MM.1S (cell line): ENCODE measurements at regions not wholly inside any gene's neighbourhood (a gene's known extent, or its start where the extent isn't known, plus 50 kb on each side); places are given as distances from the start of the nearest gene placed in this dataset.

Experiments
- DNase-seq: peaks from one replicate; pipeline ENCODE4 v3.0.0-alpha.2; 2015
- H2AFZ ChIP-seq: fragments of 300-600 bp; sonication (generic); 2 replicates; pipeline ENCODE4 v1.6.0; 2016; ENCODE audit warnings: antibody characterized with exemption, low read length
- H3F3A ChIP-seq: fragments of 300-600 bp; sonication (generic); 2 replicates; pipeline ENCODE4 v1.6.1; 2016; ENCODE audit warnings: mild to moderate bottlenecking, antibody characterized with exemption, low read length, moderate library complexity, mixed read lengths; ENCODE audit not compliant: insufficient read depth
- H3K27ac ChIP-seq: fragments of 300-600 bp; sonication (generic); 2 replicates; pipeline ENCODE4 v1.5.1; 2016; ENCODE audit warnings: mild to moderate bottlenecking, low read length
- H3K27me3 ChIP-seq: fragments of 300-600 bp; sonication (generic); replicated peaks from 2 replicates; pipeline ENCODE4 v1.6.0; 2016; ENCODE audit warnings: low read length; ENCODE audit not compliant: insufficient read depth
- H3K36me3 ChIP-seq: fragments of 300-600 bp; sonication (generic); replicated peaks from 2 replicates; pipeline ENCODE4 v1.6.1; 2016; ENCODE audit warnings: mild to moderate bottlenecking, low read length, mixed read lengths; ENCODE audit not compliant: insufficient read depth
- H3K4me1 ChIP-seq: fragments of 300-600 bp; sonication (generic); 2 replicates; pipeline ENCODE4 v1.6.1; 2016; ENCODE audit warnings: low read length, mixed read lengths
- H3K4me2 ChIP-seq: fragments of 300-600 bp; sonication (generic); 2 replicates; pipeline ENCODE4 v1.6.0; 2016; ENCODE audit warnings: low read depth, low read length
- H3K4me3 ChIP-seq: fragments of 300-600 bp; sonication (generic); 2 replicates; pipeline ENCODE4 v1.5.1; 2016; ENCODE audit warnings: low read length, mixed read lengths
- H3K79me2 ChIP-seq: fragments of 300-600 bp; sonication (generic); 2 replicates; pipeline ENCODE4 v1.6.1; 2016; ENCODE audit warnings: mixed run types, low read length, mixed read lengths
- H3K9ac ChIP-seq: fragments of 300-600 bp; sonication (generic); 2 replicates; pipeline ENCODE4 v1.6.1; 2016; ENCODE audit warnings: low read length, mixed read lengths
- H3K9me2 ChIP-seq: fragments of 300-600 bp; sonication (generic); replicated peaks from 2 replicates; pipeline ENCODE4 v1.6.1; 2016; ENCODE audit warnings: mild to moderate bottlenecking, low read length, mixed read lengths; ENCODE audit not compliant: insufficient read depth
- H3K9me3 ChIP-seq: fragments of 300-600 bp; sonication (generic); replicated peaks from 2 replicates; pipeline ENCODE4 v1.6.1; 2016; ENCODE audit warnings: mild to moderate bottlenecking, low read length, mixed read lengths; ENCODE audit not compliant: insufficient read depth
- H4K20me1 ChIP-seq: fragments of 300-600 bp; sonication (generic); 2 replicates; pipeline ENCODE4 v1.6.1; 2016; ENCODE audit warnings: mild to moderate bottlenecking, low read length, moderate library complexity, mixed read lengths; ENCODE audit not compliant: insufficient read depth
- EZH2 ChIP-seq: fragments of 300-600 bp; sonication (generic); optimal IDR thresholded peaks from 2 replicates; pipeline ENCODE3; 2017; ENCODE audit warnings: low read depth, mild to moderate bottlenecking, antibody characterized with exemption, low read length, mixed read lengths
- EZH2phosphoT487 ChIP-seq: fragments of 300-600 bp; sonication (generic); IDR thresholded peaks from 2 replicates; pipeline ENCODE4 v1.6.1; 2018; ENCODE audit warnings: antibody characterized with exemption, low read length
- TF ChIP-seq, protein P1 (sequence below): fragments of 300-600 bp; sonication (generic); IDR thresholded peaks from 2 replicates; pipeline ENCODE4 v1.5.1; 2016; ENCODE audit warnings: antibody characterized with exemption, low read length, mixed read lengths

- no peaks in the 10 kb centered on the region for H3K79me2 ChIP-seq
- TF ChIP-seq EZH2phosphoT487 (no peak), EZH2 (no peak)
- TF ChIP-seq, protein P1, sequence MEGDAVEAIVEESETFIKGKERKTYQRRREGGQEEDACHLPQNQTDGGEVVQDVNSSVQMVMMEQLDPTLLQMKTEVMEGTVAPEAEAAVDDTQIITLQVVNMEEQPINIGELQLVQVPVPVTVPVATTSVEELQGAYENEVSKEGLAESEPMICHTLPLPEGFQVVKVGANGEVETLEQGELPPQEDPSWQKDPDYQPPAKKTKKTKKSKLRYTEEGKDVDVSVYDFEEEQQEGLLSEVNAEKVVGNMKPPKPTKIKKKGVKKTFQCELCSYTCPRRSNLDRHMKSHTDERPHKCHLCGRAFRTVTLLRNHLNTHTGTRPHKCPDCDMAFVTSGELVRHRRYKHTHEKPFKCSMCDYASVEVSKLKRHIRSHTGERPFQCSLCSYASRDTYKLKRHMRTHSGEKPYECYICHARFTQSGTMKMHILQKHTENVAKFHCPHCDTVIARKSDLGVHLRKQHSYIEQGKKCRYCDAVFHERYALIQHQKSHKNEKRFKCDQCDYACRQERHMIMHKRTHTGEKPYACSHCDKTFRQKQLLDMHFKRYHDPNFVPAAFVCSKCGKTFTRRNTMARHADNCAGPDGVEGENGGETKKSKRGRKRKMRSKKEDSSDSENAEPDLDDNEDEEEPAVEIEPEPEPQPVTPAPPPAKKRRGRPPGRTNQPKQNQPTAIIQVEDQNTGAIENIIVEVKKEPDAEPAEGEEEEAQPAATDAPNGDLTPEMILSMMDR, result no peak
- H3K27me3 ChIP-seq, result no peaks in the 10 kb centered on the region
- DNase-seq, result no peak
- no peak overlapping the region for H3K9ac ChIP-seq
- H2AFZ ChIP-seq, result no peak overlapping the region
- no peaks in the 10 kb centered on the region for H3K9me3 ChIP-seq
- H3K9me2 ChIP-seq, result no peaks in the 10 kb centered on the region
- no peak overlapping the region for H3K4me2 ChIP-seq
- no peaks in the 10 kb centered on the region for H3F3A ChIP-seq
- H3K36me3 ChIP-seq, result no peaks in the 10 kb centered on the region
- no peak overlapping the region for H3K4me3 ChIP-seq
- H3K4me1 ChIP-seq, result no peaks in the 10 kb centered on the region
- H4K20me1 ChIP-seq, result no peaks in the 10 kb centered on the region
- H3K27ac ChIP-seq, result no peak overlapping the region
Measured at GRCh38 chr2:106649306-106649705, 162.1 kb downstream of the CD8B2 start.

- Histone ChIP-seq H2AFZ (no peak overlapping the region), H3K27me3 (no peaks in the 10 kb centered on the region), H3K9me3 (no peaks in the 10 kb centered on the region), H3F3A (no peaks in the 10 kb centered on the region), H3K4me2 (no peak overlapping the region), H3K9ac (no peak overlapping the region), H3K9me2 (no peaks in the 10 kb centered on the region), H3K4me3 (no peak overlapping the region), H3K27ac (no peak overlapping the region), H4K20me1 (no peaks in the 10 kb centered on the region), H3K4me1 (no peaks in the 10 kb centered on the region), H3K36me3 (no peaks in the 10 kb centered on the region), H3K79me2 (no peaks in the 10 kb centered on the region)
- TF ChIP-seq EZH2, result no peak
- no peak for TF ChIP-seq EZH2phosphoT487
- TF ChIP-seq, protein P1, result no peak
- no peak for DNase-seq
Measured at GRCh38 chr2:106653465-106653864, 166.3 kb downstream of the CD8B2 start.

DNA sequence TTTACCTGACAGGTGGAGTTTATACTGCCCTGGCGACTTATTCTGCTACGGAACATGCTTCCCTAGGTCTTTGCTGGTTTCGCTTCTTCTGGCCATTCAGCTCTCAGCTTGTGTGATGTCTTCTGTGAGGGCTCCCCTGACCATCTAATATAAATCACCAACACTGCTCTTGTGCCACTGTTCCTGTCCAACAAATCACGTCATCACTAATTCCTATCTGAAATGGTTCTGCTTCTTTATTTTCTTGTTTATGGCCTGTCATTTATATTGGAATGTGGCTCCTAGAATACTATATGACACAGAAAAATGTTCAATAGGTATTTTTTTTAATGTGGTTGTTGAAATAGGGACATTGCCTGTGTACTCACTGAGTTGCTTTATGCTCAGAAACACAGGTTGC, 171.5 kb downstream of the CD8B2 start:
- H3F3A ChIP-seq, result no peaks in the 10 kb centered on the region
- H3K9ac ChIP-seq, result no peak overlapping the region
- no peaks in the 10 kb centered on the region for H3K9me2 ChIP-seq
- no peak for TF ChIP-seq EZH2
- TF ChIP-seq, protein P1, result no peak
- no peak for TF ChIP-seq EZH2phosphoT487
- no peaks in the 10 kb centered on the region for H4K20me1 ChIP-seq
- H3K27me3 ChIP-seq, result no peaks in the 10 kb centered on the region
- H3K4me1 ChIP-seq, result no peaks in the 10 kb centered on the region
- H3K27ac ChIP-seq, result no peak overlapping the region
- H3K4me3 ChIP-seq, result no peak overlapping the region
- no peaks in the 10 kb centered on the region for H3K9me3 ChIP-seq
- H3K79me2 ChIP-seq, result no peaks in the 10 kb centered on the region
- H3K36me3 ChIP-seq, result no peaks in the 10 kb centered on the region
- no peak overlapping the region for H3K4me2 ChIP-seq
- DNase-seq, result no peak
- no peak overlapping the region for H2AFZ ChIP-seq
